ENCODE measurements at regions not wholly inside any gene's neighbourhood (a gene's known extent, or its start where the extent isn't known, plus 50 kb on each side); places are given as distances from the start of the nearest gene placed in this dataset.

GRCh38 chr3:98691897-98692296 is 71.2 kb upstream of the ST3GAL6 start:
- TF ChIP-seq ZNF425 (CRISPR knock-in tag; conservative IDR thresholded peaks at IDR 0.05), result no peak
- TF ChIP-seq E2F4 (CRISPR knock-in tag; IDR thresholded peaks at IDR 0.05; ENCODE audit: borderline replicate concordance, low read depth), result no peak
- TF ChIP-seq MAX (CRISPR knock-in tag; IDR thresholded peaks at IDR 0.05), result no peak
- no peak for TF ChIP-seq CTCF (IDR thresholded peaks at IDR 0.05)
- no peak for TF ChIP-seq ZNF396 (CRISPR knock-in tag; IDR thresholded peaks at IDR 0.05; ENCODE audit: borderline replicate concordance)
- no peak for TF ChIP-seq MLX (CRISPR knock-in tag; IDR thresholded peaks at IDR 0.05)
- TF ChIP-seq ATF3 (CRISPR knock-in tag; conservative IDR thresholded peaks at IDR 0.05), result no peak
- no peak for TF ChIP-seq USF2 (CRISPR knock-in tag; IDR thresholded peaks at IDR 0.05)
- TF ChIP-seq PRRX2 (CRISPR knock-in tag; IDR thresholded peaks at IDR 0.05), result no peak
- no peak for TF ChIP-seq TEAD4 (CRISPR knock-in tag; IDR thresholded peaks at IDR 0.05)
- no peak for TF ChIP-seq SMAD3 (CRISPR knock-in tag; IDR thresholded peaks at IDR 0.05; ENCODE audit: borderline replicate concordance)
- no peak for TF ChIP-seq NR1H2 (CRISPR knock-in tag; IDR thresholded peaks at IDR 0.05)
- TF ChIP-seq ZBTB21 (CRISPR knock-in tag; IDR thresholded peaks at IDR 0.05; ENCODE audit: borderline replicate concordance), result no peak

All from WTC11 (cell line).